HG03095 (cell line): ENCODE measurements at regions not wholly inside any gene's neighbourhood (a gene's known extent, or its start where the extent isn't known, plus 50 kb on each side); places are given as distances from the start of the nearest gene placed in this dataset.

ENCODE experiments used
- ATAC-seq: cut with Tn5 transposase; IDR thresholded peaks from one replicate; pipeline ENCODE4 v1.9.1; 2021; ENCODE audit warnings: moderate library complexity; ENCODE audit not compliant: unreplicated experiment

- ATAC-seq, result no peak
Observed at GRCh38 chr5:125609011-125609410, 814.2 kb upstream of the GRAMD2B start.

- ATAC-seq, result no peak
Observed at GRCh38 chr5:125610892-125611291, 812.3 kb upstream of the GRAMD2B start.

- no peak for ATAC-seq
Observed at GRCh38 chr5:125611541-125611940, 811.7 kb upstream of the GRAMD2B start.

GRCh38 chr5:125612181-125612721 lies 811.0 kb upstream of the GRAMD2B start:
- ATAC-seq, result no peak

GRCh38 chr5:125612776-125613175 lies 810.4 kb upstream of the GRAMD2B start:
- no peak for ATAC-seq

- no peak for ATAC-seq
Observed at GRCh38 chr5:125630237-125630636, 793.0 kb upstream of the GRAMD2B start.

- ATAC-seq, result no peak
Observed at GRCh38 chr5:125633523-125633922, 789.7 kb upstream of the GRAMD2B start.

- no peak for ATAC-seq
Observed at GRCh38 chr5:125634216-125634835, 788.9 kb upstream of the GRAMD2B start.

- ATAC-seq, result no peak
Observed at GRCh38 chr5:125639858-125640257, 783.4 kb upstream of the GRAMD2B start.

GRCh38 chr5:125652761-125653160 lies 770.4 kb upstream of the GRAMD2B start:
- ATAC-seq, result no peak

- ATAC-seq, result no peak
Observed at GRCh38 chr5:125654392-125654791, 768.8 kb upstream of the GRAMD2B start.

- ATAC-seq, result no peak
Observed at GRCh38 chr5:125655156-125655555, 768.1 kb upstream of the GRAMD2B start.

GRCh38 chr5:125657936-125658335 lies 765.3 kb upstream of the GRAMD2B start:
- ATAC-seq, result no peak

- ATAC-seq, result no peak
Observed at GRCh38 chr5:125659316-125660023, 763.7 kb upstream of the GRAMD2B start.

GRCh38 chr5:125660231-125660895 lies 762.8 kb upstream of the GRAMD2B start:
- ATAC-seq, result no peak

- no peak for ATAC-seq
Observed at GRCh38 chr5:125661584-125661983, 761.6 kb upstream of the GRAMD2B start.

- no peak for ATAC-seq
Observed at GRCh38 chr5:125668884-125669283, 754.3 kb upstream of the GRAMD2B start.

GRCh38 chr5:125673359-125673950 lies 749.8 kb upstream of the GRAMD2B start:
- ATAC-seq, result no peak

- no peak for ATAC-seq
Observed at GRCh38 chr5:125679522-125679921, 743.7 kb upstream of the GRAMD2B start.

- no peak for ATAC-seq
Observed at GRCh38 chr5:125683669-125684068, 739.5 kb upstream of the GRAMD2B start.

- no peak for ATAC-seq
Observed at GRCh38 chr5:125685771-125686170, 737.4 kb upstream of the GRAMD2B start.
